Activated naive CD4-positive, alpha-beta T cell treated with anti-CD3 and anti-CD28 coated beads, Interleukin-2, amount 10 ng/mL, durations not matched to agents 7 days and 5 days (primary cell): ENCODE measurements at regions not wholly inside any gene's neighbourhood (a gene's known extent, or its start where the extent isn't known, plus 50 kb on each side); places are given as distances from the start of the nearest gene placed in this dataset.

ENCODE experiments used
- CTCF ChIA-PET: fragments of 350-600 bp; sonication (Branson Sonifier 250); formaldehyde crosslinking; loops from one replicate; lab custom pipeline; 2021; ENCODE audit warnings: antibody characterized with exemption; lab: Charles Lee
- DNase-seq: peaks from one replicate; pipeline ENCODE4 v3.0.0-alpha.2; 2020
- H3K27ac Mint-ChIP-seq: one replicate; pipeline ENCODE4 v1.8.0; 2021; ENCODE audit warnings: mild to moderate bottlenecking, moderate library complexity, mixed read lengths
- H3K27me3 Mint-ChIP-seq: one replicate; pipeline ENCODE4 v1.8.0; 2021; ENCODE audit warnings: mild to moderate bottlenecking, mixed read lengths
- H3K36me3 Mint-ChIP-seq: one replicate; pipeline ENCODE4 v1.8.0; 2021; ENCODE audit warnings: mixed read lengths
- H3K4me1 Mint-ChIP-seq: one replicate; pipeline ENCODE4 v1.8.0; 2021; ENCODE audit warnings: mixed read lengths
- H3K4me3 Mint-ChIP-seq: one replicate; pipeline ENCODE4 v1.8.0; 2021; ENCODE audit warnings: mild to moderate bottlenecking, moderate library complexity, mixed read lengths
- H3K9me3 Mint-ChIP-seq: one replicate; pipeline ENCODE4 v1.8.0; 2021; ENCODE audit warnings: mixed read lengths

GRCh38 chr18:28960146-28960545 lies 783.2 kb upstream of the CDH2 start:
- Mint-ChIP-seq H3K27me3 (no peaks in the 10 kb centered on the region), H3K27ac (no peak overlapping the region), H3K4me1 (no peaks in the 10 kb centered on the region), H3K4me3 (no peak overlapping the region), H3K9me3 (peaks cover 6% of the 10 kb centered on the region), H3K36me3 (no peaks in the 10 kb centered on the region)
- CTCF ChIA-PET = no interaction called here
- no peak for DNase-seq

GRCh38 chr18:28952339-28952738 lies 775.4 kb upstream of the CDH2 start:
- Mint-ChIP-seq H3K27ac (no peak overlapping the region), H3K4me1 (no peaks in the 10 kb centered on the region), H3K4me3 (no peak overlapping the region), H3K27me3 (no peaks in the 10 kb centered on the region), H3K9me3 (peaks cover 31% of the 10 kb centered on the region), H3K36me3 (no peaks in the 10 kb centered on the region)
- no peak for DNase-seq
- CTCF ChIA-PET = no interaction called here

- CTCF ChIA-PET = no interaction called here
- no peak for DNase-seq
- Mint-ChIP-seq H3K27ac (no peak overlapping the region), H3K36me3 (no peaks in the 10 kb centered on the region), H3K27me3 (no peaks in the 10 kb centered on the region), H3K4me1 (no peaks in the 10 kb centered on the region), H3K9me3 (peaks cover 24% of the 10 kb centered on the region), H3K4me3 (no peak overlapping the region)
These were observed 771.0 kb upstream of the CDH2 start for GRCh38 chr18:28947900-28948299.

- no peaks in the 10 kb centered on the region for H3K27me3 Mint-ChIP-seq
- no peak overlapping the region for H3K27ac Mint-ChIP-seq
- peaks cover 17% of the 10 kb centered on the region for H3K9me3 Mint-ChIP-seq
- no peaks in the 10 kb centered on the region for H3K4me1 Mint-ChIP-seq
- H3K4me3 Mint-ChIP-seq = no peak overlapping the region
- no peak for DNase-seq
- CTCF ChIA-PET = no interaction called here
- no peaks in the 10 kb centered on the region for H3K36me3 Mint-ChIP-seq
These were observed 769.5 kb upstream of the CDH2 start for GRCh38 chr18:28946471-28946870.

GRCh38 chr18:28922936-28923335 lies 746.0 kb upstream of the CDH2 start:
- H3K4me1 Mint-ChIP-seq = no peaks in the 10 kb centered on the region
- H3K9me3 Mint-ChIP-seq = peaks cover 11% of the 10 kb centered on the region
- no peak overlapping the region for H3K4me3 Mint-ChIP-seq
- CTCF ChIA-PET = no interaction called here
- H3K36me3 Mint-ChIP-seq = no peaks in the 10 kb centered on the region
- no peak overlapping the region for H3K27ac Mint-ChIP-seq
- H3K27me3 Mint-ChIP-seq = no peaks in the 10 kb centered on the region
- DNase-seq = no peak

GRCh38 chr18:28916456-28916855 lies 739.5 kb upstream of the CDH2 start:
- Mint-ChIP-seq H3K9me3 (peaks cover 14% of the 10 kb centered on the region), H3K4me3 (no peak overlapping the region), H3K27me3 (no peaks in the 10 kb centered on the region), H3K4me1 (no peaks in the 10 kb centered on the region), H3K27ac (no peak overlapping the region), H3K36me3 (no peaks in the 10 kb centered on the region)
- CTCF ChIA-PET = no interaction called here
- no peak for DNase-seq

- no peak for DNase-seq
- H3K9me3 Mint-ChIP-seq = peaks cover 12% of the 10 kb centered on the region
- no peaks in the 10 kb centered on the region for H3K36me3 Mint-ChIP-seq
- no peak overlapping the region for H3K27ac Mint-ChIP-seq
- no peak overlapping the region for H3K4me3 Mint-ChIP-seq
- CTCF ChIA-PET = no interaction called here
- H3K27me3 Mint-ChIP-seq = no peaks in the 10 kb centered on the region
- H3K4me1 Mint-ChIP-seq = no peaks in the 10 kb centered on the region
These were observed 728.6 kb upstream of the CDH2 start for GRCh38 chr18:28905509-28905908.

- H3K27ac Mint-ChIP-seq = no peak overlapping the region
- no peaks in the 10 kb centered on the region for H3K4me1 Mint-ChIP-seq
- peaks cover 12% of the 10 kb centered on the region for H3K9me3 Mint-ChIP-seq
- no peaks in the 10 kb centered on the region for H3K36me3 Mint-ChIP-seq
- H3K27me3 Mint-ChIP-seq = no peaks in the 10 kb centered on the region
- no peak for DNase-seq
- H3K4me3 Mint-ChIP-seq = no peak overlapping the region
- CTCF ChIA-PET = no interaction called here
These were observed 727.9 kb upstream of the CDH2 start for GRCh38 chr18:28904789-28905364.

GRCh38 chr18:28903306-28903705 lies 726.4 kb upstream of the CDH2 start:
- H3K36me3 Mint-ChIP-seq = no peaks in the 10 kb centered on the region
- H3K4me3 Mint-ChIP-seq = no peak overlapping the region
- no peaks in the 10 kb centered on the region for H3K27me3 Mint-ChIP-seq

GRCh38 chr18:28890791-28891190 lies 713.9 kb upstream of the CDH2 start:
- no peak for DNase-seq
- Mint-ChIP-seq H3K27me3 (no peaks in the 10 kb centered on the region), H3K4me1 (no peaks in the 10 kb centered on the region), H3K9me3 (peaks cover 5% of the 10 kb centered on the region), H3K27ac (no peak overlapping the region), H3K4me3 (no peak overlapping the region), H3K36me3 (no peaks in the 10 kb centered on the region)
- CTCF ChIA-PET = no interaction called here

More at GRCh38 chr18:28903306-28903705, 726.4 kb upstream of the CDH2 start:
- H3K27ac Mint-ChIP-seq = no peak overlapping the region
- peaks cover 12% of the 10 kb centered on the region for H3K9me3 Mint-ChIP-seq
- CTCF ChIA-PET = no interaction called here
- H3K4me1 Mint-ChIP-seq = no peaks in the 10 kb centered on the region
- no peak for DNase-seq

GRCh38 chr18:28884304-28884703 lies 707.4 kb upstream of the CDH2 start:
- Mint-ChIP-seq H3K4me1 (no peaks in the 10 kb centered on the region), H3K4me3 (no peak overlapping the region), H3K36me3 (no peaks in the 10 kb centered on the region), H3K27me3 (no peaks in the 10 kb centered on the region), H3K27ac (no peak overlapping the region), H3K9me3 (peaks cover 5% of the 10 kb centered on the region)
- DNase-seq = no peak
- CTCF ChIA-PET = no interaction called here

- H3K9me3 Mint-ChIP-seq = peaks cover 4% of the 10 kb centered on the region
- no peaks in the 10 kb centered on the region for H3K27me3 Mint-ChIP-seq
- CTCF ChIA-PET = no interaction called here
- no peaks in the 10 kb centered on the region for H3K4me1 Mint-ChIP-seq
- DNase-seq = no peak
- H3K27ac Mint-ChIP-seq = no peak overlapping the region
- H3K36me3 Mint-ChIP-seq = no peaks in the 10 kb centered on the region
- no peak overlapping the region for H3K4me3 Mint-ChIP-seq
These were observed 703.9 kb upstream of the CDH2 start for GRCh38 chr18:28880856-28881255.

GRCh38 chr18:28875059-28875458 lies 698.1 kb upstream of the CDH2 start:
- H3K4me3 Mint-ChIP-seq = no peak overlapping the region
- H3K4me1 Mint-ChIP-seq = no peaks in the 10 kb centered on the region
- H3K36me3 Mint-ChIP-seq = no peaks in the 10 kb centered on the region
- CTCF ChIA-PET = no interaction called here
- no peak for DNase-seq
- H3K27ac Mint-ChIP-seq = no peak overlapping the region
- H3K9me3 Mint-ChIP-seq = peaks cover 4% of the 10 kb centered on the region
- no peaks in the 10 kb centered on the region for H3K27me3 Mint-ChIP-seq

- H3K4me1 Mint-ChIP-seq = no peaks in the 10 kb centered on the region
- CTCF ChIA-PET = no interaction called here
- H3K4me3 Mint-ChIP-seq = no peak overlapping the region
- no peaks in the 10 kb centered on the region for H3K36me3 Mint-ChIP-seq
- DNase-seq = no peak
- H3K27me3 Mint-ChIP-seq = no peaks in the 10 kb centered on the region
- H3K27ac Mint-ChIP-seq = no peak overlapping the region
- H3K9me3 Mint-ChIP-seq = peaks cover 9% of the 10 kb centered on the region
These were observed 686.5 kb upstream of the CDH2 start for GRCh38 chr18:28863396-28863795.

- Mint-ChIP-seq H3K4me1 (no peaks in the 10 kb centered on the region), H3K27me3 (no peaks in the 10 kb centered on the region), H3K4me3 (no peak overlapping the region), H3K27ac (no peak overlapping the region), H3K36me3 (no peaks in the 10 kb centered on the region), H3K9me3 (peaks cover 7% of the 10 kb centered on the region)
- CTCF ChIA-PET = no interaction called here
- no peak for DNase-seq
These were observed 681.3 kb upstream of the CDH2 start for GRCh38 chr18:28858248-28858647.

- no peaks in the 10 kb centered on the region for H3K27me3 Mint-ChIP-seq
- DNase-seq = no peak
- H3K4me3 Mint-ChIP-seq = no peak overlapping the region
- no peaks in the 10 kb centered on the region for H3K36me3 Mint-ChIP-seq
- H3K27ac Mint-ChIP-seq = no peak overlapping the region
- H3K9me3 Mint-ChIP-seq = peaks cover 7% of the 10 kb centered on the region
- CTCF ChIA-PET = no interaction called here
- H3K4me1 Mint-ChIP-seq = no peaks in the 10 kb centered on the region
These were observed 679.1 kb upstream of the CDH2 start for GRCh38 chr18:28855989-28856388.
